Activated naive CD4-positive, alpha-beta T cell treated with Interleukin-2 at 50 U/mL for 16 hours (primary cell): ENCODE measurements at regions not wholly inside any gene's neighbourhood (a gene's known extent, or its start where the extent isn't known, plus 50 kb on each side); places are given as distances from the start of the nearest gene placed in this dataset.

Source experiments
- DNase-seq: peaks from one replicate; pipeline ENCODE4 v3.0.0-alpha.2; 2020

DNA sequence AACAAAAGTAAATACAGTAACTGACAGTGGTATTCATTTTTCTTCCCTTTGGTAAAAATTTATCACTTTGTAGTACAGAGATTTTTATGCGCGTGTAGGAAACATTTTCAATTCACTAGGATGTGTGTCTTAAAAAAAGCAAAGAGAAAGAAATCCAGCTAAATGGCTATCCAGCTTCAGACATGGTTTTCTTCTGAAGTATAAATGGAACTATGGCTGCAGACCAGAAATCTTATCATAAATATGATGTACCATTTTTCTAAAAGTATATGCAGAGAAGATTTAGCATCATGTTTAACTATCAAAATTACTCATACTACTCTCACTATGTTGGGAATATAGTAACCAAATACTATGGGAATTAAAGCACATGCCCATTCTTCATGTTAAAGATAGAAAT is 328.4 kb upstream of the SMIM30 start:
- DNase-seq = no peak

DNA sequence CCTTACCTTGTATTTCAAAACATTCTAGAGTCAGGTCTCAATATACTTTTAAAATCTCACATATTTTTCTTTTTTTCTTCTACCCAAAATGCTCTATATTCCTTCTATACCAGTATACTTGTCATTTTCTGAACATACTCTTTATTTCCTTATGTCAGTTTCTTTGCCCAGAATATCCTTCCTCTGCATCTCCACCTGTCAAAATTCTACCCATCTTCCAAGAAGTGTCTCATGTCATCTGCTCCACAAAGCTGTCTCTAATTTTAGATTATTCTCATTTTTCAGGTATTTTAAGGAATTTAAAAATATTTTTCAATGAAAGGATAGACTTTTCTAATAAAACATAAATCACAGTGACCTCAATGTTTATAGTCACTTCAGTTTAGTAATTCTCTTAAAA is 328.0 kb upstream of the SMIM30 start:
- no peak for DNase-seq

DNA sequence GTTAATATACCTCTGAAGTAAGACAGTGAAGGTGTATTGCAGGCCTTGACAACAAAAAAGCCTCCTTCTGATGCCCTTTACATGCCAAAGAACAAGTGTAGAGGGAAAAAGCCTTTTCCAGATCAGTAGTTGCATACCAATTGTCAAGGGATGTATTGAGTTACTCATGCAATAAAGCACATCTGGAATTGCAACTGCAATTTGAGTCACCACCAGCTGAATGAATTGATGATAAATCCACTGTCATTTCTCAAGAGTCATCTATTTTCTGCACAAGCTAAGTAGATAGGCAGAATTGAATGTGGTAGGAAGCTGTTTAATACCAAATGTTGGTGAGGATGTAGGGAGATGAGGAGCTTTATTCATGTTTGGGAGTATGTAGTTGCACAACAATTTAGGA is 325.9 kb upstream of the SMIM30 start:
- no peak for DNase-seq

DNA sequence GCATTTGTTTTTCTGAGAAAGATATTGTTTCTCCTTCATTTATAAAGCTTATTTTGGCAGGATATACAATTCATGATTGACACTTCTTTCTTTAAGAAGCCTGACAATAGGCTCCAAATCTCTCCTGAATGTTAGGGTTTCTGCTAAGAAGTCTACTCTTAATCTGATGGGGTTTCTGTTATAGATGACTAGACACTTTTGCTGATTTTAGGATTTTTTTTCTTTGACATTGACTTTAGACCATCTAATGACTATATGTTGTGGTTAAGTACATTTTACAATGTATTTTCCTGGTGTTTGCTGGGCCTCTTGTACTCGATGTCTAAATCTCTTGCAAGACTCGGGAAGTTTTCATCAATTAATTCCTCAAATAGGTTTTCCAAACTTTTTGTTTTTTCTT is 321.8 kb upstream of the SMIM30 start:
- DNase-seq = no peak

DNA sequence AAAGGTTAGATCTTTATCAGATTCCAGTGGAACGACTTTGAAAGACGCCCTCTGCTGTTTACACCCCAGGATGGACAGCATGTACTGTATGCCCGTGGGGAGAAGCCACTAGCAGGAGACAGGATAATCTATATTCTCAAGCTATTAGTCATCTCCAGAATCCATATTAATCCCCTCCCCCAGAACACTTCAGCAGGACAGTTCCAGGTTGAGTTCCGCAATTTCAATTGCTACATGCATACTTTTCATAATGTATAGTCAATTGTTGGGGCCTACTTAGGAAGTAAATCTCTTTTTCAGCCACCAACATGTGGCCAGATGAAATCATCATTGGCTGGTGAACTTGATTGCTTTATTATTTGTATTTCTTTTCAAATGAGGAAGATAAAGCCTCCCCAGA is 313.1 kb upstream of the SMIM30 start:
- no peak for DNase-seq

DNA sequence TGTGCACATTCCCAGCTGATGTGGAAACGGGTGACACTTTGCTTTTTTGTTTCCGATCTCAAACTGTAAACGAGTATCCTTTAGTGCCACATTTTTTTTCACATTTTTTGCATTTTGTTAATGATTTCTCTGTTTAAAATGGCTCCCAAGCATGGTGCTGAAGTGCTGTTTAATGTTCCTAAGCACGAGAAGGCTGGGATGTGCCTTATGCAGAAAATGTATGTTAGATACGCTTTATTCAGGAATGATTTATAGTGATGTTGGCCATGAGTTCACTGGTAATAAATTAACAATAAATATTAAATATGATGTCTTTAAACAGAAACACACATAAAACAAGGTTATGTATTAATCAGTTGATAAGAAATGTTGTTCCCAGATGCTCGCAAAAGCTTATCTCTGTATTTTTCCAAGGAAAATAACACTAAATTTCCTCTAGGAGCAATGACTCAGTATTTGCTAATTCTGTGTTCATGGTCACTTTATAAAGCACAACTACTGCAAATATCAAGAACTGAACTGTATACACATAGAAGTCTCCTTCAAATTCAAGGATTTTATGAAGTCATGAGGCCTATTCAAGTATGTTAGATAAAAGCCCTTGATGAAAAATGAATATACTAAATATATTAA is 305.9 kb upstream of the SMIM30 start:
- no peak for DNase-seq

DNA sequence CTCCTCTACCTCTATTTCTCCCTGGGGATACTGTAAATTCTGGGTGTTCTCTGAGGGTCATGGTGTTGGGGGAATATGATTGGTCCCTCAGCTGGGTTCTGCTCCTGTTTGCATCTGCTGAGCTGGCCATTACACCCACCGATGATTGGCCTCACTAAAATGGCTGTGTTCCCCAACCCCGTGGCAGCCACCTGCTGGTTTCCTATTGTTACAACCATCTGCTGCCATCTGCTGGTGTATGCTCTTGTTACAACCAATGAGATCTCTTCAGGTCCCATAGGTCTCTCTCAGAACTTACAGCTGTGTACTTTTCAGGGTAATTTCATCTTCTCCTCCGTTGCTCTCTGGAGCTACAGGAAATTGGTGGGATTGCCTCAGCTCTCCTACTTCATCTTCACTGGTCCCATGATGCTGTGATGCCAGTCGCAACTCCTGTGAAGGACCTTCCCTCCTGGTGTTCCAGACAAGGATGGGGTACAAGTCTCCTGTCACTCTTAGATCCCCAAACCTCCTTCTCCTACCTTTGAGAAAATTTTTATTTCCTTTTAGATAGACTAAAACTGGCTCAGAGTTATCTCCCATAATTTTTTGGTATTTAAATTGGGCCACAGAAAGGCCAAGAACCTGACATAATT is 303.5 kb upstream of the SMIM30 start:
- DNase-seq = peak; percentile 70

DNA sequence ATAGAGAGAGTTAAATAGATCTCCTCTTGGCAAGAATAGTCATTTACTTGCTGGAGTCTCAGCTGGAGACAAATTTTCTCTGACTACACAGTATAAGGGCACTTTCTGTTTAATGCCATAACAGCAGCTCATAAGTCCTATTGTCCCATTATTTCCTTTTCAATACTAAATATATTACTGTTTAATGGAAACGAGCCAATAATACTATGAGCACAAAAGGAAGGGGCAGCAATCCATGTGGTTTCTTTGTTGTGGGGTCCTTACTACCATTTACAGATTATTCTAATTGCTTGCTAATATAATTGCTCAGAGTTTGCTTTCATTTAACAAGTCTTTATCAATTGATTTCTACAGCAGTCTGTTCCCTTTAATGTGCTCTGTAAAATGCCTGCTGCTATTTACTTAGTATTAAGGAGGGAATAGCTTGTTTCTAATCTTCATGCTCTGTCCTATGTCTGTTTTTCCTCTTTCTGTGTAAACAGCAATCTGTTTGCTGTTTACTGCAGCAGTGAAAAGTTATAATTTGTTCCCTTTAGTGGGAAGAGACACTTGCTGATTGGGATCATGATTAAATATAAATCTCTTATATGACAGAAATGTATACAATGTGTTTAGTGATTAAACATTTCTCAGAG is 296.2 kb upstream of the SMIM30 start:
- DNase-seq = no peak

DNA sequence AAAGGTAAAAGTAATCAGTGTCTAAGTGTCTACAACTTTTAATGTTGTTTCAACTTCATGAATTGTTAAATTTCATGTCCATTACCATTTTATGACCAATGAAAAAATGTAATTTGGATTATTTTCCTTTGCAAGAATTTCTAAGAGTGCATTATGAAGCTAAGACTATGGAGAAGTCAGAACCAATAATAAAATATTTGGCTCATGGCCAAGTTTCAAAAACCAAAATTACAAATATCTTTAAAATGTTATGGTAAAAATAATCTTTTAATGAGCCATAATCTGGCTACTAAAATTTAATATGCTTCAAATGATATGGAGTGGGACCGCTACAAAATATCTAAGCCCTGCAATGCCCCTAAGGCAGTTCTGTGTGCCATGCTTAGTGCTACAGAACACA is 294.1 kb upstream of the SMIM30 start:
- DNase-seq = no peak

DNA sequence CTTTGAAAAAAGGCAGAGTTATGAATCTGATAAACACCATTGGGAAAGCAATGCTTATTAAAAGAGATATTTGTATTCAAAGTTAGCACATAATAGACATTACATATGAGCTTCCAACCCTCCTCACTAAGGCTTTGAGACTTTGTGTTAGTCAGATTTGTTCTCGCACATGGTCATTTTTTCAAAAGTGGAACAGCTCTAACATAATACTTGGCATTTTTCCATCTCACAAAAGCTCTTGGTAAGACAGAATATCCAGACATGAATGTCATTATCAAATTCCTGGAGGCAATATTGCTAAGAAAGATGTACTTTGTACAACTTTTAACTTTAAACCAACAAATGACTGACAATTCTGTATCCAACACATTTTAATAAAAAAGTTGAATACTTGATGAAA is 292.4 kb upstream of the SMIM30 start:
- no peak for DNase-seq

DNA sequence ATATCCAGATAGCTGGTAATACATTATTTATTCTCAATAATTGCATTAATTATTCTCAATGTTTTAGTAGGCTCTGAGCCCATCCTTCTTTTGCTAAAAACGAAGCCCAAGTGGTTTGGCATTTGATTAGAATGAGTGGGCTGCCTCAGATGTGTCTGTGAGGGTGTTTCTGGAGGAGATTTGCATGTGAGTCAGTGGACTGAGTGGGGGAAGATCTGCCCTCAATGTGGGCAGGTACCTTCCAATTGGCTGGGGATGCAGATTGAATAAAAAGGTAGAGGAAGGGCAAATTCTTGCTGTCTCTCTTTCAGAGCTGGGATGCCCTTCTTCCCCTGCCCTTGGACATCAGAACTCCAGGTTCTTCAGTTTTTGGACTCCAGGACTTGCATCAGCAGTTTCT is 290.6 kb upstream of the SMIM30 start:
- DNase-seq = no peak

DNA sequence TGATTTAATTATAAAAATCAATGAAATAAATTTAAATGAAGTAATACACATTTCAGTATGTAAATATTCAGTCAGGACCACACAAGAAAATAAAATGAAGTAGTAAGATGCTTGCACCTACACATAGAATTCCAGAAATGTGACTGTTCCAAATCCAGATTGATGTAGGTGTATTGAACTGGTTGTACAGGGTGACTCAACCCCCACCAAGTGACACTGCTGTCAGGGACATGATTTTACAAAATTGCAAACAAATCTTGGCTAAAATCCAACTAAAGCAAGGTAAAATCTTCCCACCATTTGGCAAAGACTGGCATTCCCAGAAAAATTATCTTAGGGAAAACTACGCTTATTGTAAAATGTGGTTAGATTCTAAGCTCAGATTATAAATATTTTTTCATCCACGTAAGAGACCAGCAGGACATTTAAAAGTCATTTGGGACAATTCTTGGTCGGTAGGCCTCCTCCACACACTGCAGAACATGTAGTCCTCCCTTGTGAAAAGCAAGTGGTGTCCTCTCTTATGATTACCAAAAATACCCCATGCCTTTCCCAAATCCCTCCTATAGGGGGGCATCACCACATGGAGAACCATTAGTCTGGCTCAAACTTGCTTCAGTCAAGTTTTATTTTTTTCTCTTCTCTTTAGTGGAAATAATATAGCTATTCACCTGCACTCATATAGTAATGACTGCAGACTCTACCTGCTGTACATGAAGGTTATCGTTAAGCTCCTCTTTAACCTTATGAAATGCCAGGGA is 287.1 kb upstream of the SMIM30 start:
- DNase-seq = no peak

DNA sequence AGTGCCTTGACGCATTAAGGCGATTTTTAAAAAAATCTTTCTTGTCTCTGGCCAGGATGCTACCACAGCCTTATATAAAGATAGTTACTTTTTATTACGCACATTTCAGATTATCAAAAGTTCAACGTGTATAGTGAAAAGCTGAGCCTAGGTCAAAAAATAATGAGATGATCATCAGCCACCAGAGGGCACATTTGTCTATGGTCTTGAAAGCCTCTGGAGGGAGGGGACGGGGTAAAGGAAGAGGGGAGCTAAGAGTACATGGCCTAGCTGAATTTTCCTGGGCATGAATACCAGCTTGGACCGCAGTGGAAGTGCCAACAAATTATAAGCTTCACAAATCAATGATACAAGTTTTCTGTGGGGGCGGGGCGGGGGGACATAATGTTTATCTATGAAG is 285.9 kb upstream of the SMIM30 start:
- no peak for DNase-seq

DNA sequence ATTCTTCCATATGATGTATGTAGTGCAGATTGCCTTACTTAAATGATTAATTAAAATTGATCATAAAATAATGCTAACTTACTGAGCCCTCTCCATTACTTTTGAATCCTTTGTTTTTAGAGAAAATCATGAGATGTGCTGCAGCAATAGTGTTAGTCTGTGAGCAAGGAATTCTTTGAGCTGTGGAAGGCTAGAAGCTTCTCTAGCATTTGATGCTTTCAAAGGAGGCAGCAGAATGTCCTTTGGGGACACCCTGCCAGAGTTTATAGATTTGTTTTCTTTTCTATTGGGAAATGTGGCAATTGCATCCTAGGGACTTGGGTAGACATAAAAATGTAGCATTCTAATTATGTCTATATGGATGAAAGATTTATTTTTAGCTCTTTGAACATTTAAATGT is 284.1 kb upstream of the SMIM30 start:
- no peak for DNase-seq

DNA sequence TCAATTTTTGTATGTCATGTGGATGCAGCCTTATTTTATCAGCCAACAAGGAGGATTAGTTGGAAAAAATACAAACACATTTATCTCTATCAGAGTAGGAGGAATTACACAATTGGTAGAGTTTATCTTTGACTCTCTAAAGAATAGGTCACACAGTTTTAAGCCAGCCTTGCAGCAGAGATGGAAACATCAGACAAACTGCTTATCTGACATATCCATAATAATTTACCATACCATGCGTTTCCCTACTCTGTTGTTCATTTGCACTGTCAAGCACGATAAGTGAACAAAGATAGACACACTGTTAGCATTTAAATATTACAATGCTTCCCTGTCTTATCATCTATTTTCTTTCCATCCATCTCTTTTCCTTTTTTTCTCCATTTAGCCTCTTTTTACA is 283.7 kb upstream of the SMIM30 start:
- DNase-seq = no peak

DNA sequence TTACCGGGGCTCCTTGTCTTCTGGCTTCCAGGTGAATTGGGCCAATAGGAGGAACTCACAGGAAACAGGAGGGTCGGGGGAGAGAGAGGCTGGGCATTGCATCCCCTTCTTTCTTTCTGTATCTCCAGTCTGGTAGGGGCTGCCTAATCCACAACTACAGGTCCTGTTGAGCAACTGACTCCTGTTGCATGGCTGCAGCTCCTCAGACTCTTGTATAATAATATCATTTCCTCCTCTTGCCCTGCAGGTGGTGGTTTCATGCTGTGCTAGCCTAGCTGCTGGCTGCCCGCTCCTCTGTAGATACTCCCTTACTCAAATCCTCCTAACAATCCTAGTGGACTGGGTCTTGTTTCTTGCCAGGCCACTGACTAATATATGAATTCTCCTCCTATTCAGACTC is 276.5 kb upstream of the SMIM30 start:
- DNase-seq = no peak

DNA sequence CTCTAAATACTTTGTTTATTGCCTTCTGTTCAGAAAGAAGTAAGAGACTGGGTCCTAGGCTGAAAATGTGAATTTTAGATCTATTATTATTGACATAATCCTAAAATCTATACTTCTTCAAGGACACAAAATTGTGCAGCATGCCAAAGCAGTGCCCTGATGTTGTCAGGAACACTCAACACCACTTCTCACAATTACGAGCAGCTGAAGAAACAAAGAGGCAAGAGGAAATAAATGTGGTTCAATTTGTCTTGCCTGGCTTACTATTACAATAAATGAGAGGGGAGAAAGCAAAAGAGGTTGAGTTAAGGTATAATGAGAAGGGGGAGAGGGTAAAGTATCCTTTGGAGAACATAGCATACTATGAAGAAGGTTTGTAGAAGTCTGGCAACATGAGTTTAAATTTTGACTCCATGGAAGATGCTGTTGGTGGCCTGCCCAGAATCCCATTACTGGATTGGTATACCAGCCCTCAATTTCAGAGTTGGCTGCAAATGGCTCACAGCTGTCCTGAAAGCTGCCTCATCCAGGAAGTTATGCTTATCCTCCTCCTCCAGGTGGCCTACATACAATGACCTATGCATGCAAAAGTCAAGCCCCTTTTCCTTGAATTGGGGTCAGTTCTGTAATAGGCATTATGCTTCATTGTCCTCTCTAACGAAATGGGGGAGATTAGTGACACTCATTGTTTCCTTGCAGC is 274.6 kb upstream of the SMIM30 start:
- DNase-seq = no peak

DNA sequence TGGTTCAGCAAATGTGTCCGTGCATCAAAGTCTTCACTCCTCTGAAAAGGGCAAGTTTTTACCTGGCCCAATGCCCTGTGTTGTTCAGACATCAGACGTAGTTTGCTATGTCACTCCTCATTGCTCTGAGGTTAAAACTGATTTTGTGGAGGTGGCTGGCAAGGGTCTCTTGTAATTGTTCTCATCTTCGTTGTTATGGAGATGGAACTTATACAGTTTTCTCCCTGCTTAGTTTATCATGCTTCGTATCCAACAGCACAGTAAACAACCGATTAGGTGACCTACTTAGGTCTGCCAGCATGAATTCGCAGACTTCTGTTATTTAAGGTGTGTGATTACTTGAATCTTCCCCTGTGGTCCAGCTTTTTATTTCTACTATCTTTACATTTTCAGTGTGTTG is 274.1 kb upstream of the SMIM30 start:
- DNase-seq = no peak

DNA sequence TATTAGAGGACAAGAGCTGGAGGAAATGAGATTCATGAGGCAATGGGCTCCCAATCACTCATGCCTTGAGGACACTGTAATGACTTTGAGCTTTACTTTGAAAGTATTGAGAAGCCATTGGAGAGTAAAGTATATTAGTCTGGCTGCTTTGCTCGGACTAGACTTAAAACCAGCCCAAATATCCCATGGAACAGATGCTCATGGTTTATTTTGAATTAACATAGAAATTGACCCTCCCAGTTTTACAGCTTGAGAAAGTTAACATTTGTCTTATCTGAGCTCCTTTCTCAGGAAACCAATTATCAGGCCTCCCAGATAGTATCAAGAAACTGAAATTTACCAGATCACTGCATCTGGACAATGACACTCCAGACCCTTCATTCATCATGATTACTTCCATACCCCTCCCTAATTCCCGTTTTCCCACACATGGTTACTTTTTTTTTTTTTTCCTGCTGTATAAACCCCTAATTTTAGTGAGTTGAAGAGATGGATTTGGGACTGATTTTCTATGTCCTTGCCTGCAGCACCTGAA is 270.8 kb upstream of the SMIM30 start:
- no peak for DNase-seq

DNA sequence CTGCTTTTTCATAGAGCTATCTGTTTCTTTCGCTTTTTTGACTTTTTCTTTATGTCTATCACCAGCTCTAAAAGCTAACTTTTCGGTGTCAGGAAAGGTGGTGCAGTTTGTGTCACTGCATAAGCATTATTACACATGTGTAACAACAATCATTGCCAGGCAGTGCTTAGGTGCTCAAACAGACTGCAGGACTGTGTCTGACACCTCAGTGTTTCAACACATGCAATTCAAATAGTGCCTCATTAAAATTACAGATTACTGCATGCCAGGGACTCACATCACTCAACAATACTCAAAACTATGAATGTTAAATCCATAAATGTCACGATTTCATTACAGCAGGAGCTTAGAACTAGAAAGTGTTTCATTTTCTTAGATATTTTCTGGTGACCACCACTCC is 265.3 kb upstream of the SMIM30 start:
- no peak for DNase-seq

DNA sequence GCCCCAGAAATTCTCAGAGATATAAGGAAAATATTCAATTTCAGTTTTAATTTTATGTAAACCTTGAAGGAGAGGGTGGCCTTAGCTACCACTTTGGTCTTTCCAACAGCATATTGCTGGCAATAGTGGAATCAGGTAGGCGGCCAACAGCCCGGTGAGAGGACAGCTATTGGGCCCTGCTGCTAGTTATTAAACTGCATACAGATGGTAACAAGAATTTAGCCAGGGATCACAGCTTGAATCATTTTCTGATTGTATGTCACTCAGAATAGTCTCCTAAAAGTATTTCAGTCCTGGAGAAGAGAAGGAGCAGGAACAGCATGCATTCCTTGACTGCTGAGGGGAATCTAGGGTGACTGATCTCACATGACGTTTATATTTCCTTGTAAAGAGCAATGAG is 261.4 kb upstream of the SMIM30 start:
- no peak for DNase-seq

DNA sequence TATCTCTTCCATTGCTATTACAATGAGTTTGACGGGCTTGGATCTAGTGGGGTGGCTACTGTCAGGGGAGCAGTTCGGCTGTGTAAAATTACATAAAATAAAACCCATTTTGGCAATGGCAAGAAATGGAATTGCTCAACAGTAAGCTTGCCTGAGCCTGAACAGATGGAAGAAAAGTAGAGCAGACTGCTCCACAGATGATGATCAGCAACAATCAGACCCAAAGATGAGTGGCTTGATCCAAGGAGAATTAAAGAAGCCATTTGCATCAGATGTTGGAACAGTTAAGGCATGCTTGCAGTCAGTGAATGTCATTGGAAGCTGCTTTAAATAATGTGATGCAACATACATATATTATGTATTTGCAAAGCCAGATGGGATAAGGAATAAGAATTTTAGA is 256.6 kb upstream of the SMIM30 start:
- no peak for DNase-seq

DNA sequence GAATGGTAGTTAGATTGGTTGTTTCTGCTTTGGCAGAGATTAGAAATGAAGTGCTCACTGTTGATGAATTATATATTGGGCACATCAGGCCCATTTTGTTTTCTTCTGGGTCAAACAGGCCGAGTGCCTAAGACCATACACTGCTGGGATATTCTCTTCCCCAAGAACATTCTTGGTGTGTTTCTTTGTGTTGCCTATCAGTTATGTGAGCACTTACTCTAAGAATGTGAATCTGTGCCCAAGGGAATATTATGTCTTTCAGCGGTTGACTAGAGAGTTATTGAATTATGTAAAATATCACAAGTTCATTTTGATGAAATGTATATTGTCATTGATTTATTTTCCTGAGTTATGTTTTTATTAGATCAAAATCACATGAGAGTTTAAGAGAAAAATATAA is 255.5 kb upstream of the SMIM30 start:
- DNase-seq = no peak
